K562 (cell line): ENCODE measurements at regions not wholly inside any gene's neighbourhood (a gene's known extent, or its start where the extent isn't known, plus 50 kb on each side); places are given as distances from the start of the nearest gene placed in this dataset.

Experiments
- CTCF ChIP-seq, 3 experiments: IDR thresholded peaks in 2 of 3; conservative IDR thresholded peaks in 1 of 3; 2 replicates each; pipeline ENCODE4 v1.5.1; 2011 to 2012; ENCODE audit warnings: low read length in 3 of 3, mild to moderate bottlenecking in 3 of 3, control low read depth in 2 of 3, improper control_type of control experiment in 1 of 3, inconsistent platforms in 1 of 3, low read depth in 1 of 3, mixed read lengths in 1 of 3, moderate library complexity in 1 of 3; ENCODE audit not compliant: insufficient read depth in 2 of 3
- KDM1A ChIP-seq, 2 experiments: fragments of 450-650 bp; IDR thresholded peaks; 2 replicates each; pipeline ENCODE4 v1.6.1; 2016; ENCODE audit warnings: mild to moderate bottlenecking in 2 of 2
- ZNF384 ChIP-seq: IDR thresholded peaks from 2 replicates; pipeline ENCODE4 v1.6.1; 2012; ENCODE audit warnings: low read depth, low read length, improper control_type of control experiment

- TF ChIP-seq CTCF (IDR thresholded peaks at IDR 0.05 in 2 of 3, conservative IDR thresholded peaks at IDR 0.05 in 1 of 3; ENCODE audit: insufficient read depth in 2 of 3, low read depth in 1 of 3, low read length in 3 of 3) (peak; percentile 12 to 36 (median 30); a peak in 2 of 6 replicates), KDM1A (IDR thresholded peaks at IDR 0.05) (no peak; a peak in 1 of 4 replicates), ZNF384 (no peak)
These were observed 100.4 kb downstream of the LSM3 start for GRCh38 chr3:14278799-14279625.
